ENCODE measurements at regions not wholly inside any gene's neighbourhood (a gene's known extent, or its start where the extent isn't known, plus 50 kb on each side); places are given as distances from the start of the nearest gene placed in this dataset.

DNA sequence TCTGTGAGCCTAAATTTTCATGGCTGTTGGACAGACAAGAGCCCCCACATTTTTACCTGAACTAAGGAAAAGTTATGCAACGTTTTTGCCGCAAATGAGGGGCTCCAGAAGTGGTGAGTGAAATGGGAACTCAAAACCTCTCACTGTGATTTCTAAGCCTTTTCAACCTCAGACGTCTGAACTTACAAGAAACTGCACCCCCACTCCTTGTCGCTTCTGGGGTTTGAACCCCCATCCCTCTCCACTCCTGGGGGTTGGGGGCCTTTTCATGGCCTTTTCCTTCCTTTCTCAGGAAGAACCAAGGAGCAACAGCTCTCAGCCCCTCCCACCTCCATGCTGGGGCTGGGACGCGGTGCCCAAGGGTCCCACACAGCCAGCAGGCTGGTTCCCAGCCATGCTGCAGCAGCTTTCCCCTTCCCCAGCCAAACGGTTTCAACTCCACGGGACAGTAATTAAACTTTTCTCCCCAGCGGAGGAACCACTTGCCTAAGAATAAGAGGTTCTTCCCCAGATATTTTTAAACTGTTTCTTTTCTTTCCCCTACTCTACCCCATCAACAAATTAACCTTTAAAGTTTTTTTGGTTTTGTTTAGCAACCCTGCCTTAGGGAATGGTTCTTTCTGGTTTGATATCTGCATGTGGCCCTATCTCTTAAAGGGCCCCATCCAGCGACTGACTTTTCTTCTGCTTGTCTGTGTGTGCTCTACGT is 387.6 kb upstream of the CBLB start:
- DNase-seq (ENCODE audit: low read depth in 1 of 2, low spot score in 1 of 2), result no peak

GRCh38 chr3:106257172-106257571 is 388.4 kb upstream of the CBLB start:
- DNase-seq (ENCODE audit: low read depth in 1 of 2, low spot score in 1 of 2), result no peak

DNA sequence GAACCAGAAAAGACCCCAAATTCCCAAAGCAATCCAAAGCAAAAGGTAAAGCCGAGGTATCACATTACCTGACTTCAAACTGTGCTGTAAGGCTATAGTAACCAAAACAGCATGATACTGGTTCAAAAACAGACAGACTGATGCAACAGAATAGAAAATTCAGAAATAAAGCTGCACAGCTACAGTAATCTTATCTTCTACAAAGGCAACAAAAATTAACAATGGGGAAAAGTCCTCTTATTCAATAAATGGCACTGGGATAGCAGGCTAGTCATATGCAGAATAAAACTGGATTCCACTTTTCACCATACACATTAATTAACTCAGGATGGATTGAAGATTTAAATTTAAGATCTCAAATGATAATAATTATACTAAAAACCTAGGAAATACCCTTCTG is 392.6 kb upstream of the CBLB start:
- DNase-seq (ENCODE audit: low read depth in 1 of 2, low spot score in 1 of 2), result no peak

GRCh38 chr3:106261915-106262683 is 393.3 kb upstream of the CBLB start:
- no peak for DNase-seq (ENCODE audit: low read depth in 1 of 2, low spot score in 1 of 2)

GRCh38 chr3:106263011-106263410 is 394.2 kb upstream of the CBLB start:
- DNase-seq (ENCODE audit: low read depth in 1 of 2, low spot score in 1 of 2), result no peak

DNA sequence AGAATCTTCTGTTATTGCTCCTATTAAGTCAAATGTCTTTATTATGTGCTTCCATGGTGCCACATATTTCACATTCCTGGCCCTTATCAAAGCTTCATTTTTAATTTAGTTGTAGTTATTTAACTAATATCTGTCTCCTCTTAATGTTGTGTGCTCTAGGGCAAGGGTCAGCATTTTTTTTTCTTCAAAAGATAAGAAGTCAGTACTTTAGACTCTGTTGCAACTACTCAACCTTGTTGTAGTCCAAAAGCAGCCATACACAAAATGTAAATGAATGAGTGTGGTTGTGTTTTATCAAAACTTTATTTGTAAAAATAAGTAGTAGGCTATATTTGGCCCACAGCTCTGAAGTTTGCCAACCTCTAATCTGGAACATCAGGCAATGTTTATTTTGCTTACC is 394.7 kb upstream of the CBLB start:
- no peak for DNase-seq (ENCODE audit: low read depth in 1 of 2, low spot score in 1 of 2)

DNA sequence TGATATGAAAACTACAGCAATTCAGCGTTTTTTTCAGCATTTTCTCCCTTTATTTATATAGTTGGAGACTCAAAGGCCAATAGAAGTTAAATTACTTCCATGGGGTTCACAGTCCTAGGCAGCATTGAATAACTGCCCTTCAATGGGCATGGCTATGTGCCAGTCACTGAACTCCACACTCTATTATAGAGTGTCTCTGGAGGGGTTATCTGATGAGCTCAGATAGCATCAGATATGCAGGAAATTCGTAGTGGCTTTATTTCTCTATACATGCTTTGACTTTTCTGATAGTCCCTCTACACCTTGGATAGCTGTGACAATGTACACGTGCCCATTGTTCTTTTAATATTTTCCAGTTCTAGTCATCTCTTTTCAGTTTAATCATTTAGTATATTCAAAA is 396.9 kb upstream of the CBLB start:
- DNase-seq (ENCODE audit: low read depth in 1 of 2, low spot score in 1 of 2), result no peak

- no peak for DNase-seq (ENCODE audit: low read depth in 1 of 2, low spot score in 1 of 2)
These were observed 399.9 kb upstream of the CBLB start for GRCh38 chr3:106268696-106269095.

DNA sequence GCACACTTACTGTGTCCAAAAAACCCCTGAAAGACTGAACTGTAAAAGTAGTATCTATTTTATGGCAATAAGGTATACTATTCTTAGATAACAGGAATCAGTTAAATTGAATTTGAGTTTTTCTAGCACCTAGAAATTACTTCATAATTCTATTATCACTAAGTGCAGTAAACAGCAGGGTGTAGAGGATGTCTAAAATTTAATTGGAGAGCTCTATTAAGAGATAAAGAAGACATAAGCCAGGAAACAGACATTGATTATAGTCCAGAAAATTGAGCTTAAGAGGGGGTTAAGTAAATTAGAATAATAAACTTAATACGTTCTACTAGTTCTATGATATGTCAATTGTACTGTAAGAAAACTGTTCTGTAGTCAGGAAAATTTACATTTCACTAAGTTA is 403.5 kb upstream of the CBLB start:
- no peak for DNase-seq (ENCODE audit: low read depth in 1 of 2, low spot score in 1 of 2)

DNA sequence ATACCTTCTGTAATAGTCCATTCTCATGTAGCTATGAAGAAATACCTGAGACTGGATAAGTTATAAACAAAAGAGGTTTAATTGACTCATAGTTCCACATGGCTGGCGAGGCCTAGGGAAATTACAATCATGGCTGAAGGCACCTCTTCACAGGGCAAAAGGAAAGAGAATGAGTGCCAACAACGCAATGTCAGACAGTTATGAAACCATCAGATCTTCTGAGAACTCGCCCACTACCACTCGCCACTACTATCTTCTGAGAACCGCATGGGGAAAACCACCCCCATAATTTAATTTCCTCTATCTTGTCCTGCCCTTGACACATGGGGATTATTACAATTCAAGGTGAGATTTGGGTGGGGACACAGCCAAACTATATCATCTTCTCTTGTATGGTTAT is 406.8 kb upstream of the CBLB start:
- no peak for DNase-seq (ENCODE audit: low read depth in 1 of 2, low spot score in 1 of 2)

GRCh38 chr3:106276151-106276550 is 407.3 kb upstream of the CBLB start:
- no peak for DNase-seq (ENCODE audit: low read depth in 1 of 2, low spot score in 1 of 2)

- DNase-seq (ENCODE audit: low read depth in 1 of 2, low spot score in 1 of 2), result no peak
These were observed 408.2 kb upstream of the CBLB start for GRCh38 chr3:106276755-106277612.

GRCh38 chr3:106277731-106278130 is 408.9 kb upstream of the CBLB start:
- DNase-seq (ENCODE audit: low read depth in 1 of 2, low spot score in 1 of 2), result no peak

GRCh38 chr3:106281221-106281620 is 412.4 kb upstream of the CBLB start:
- no peak for DNase-seq (ENCODE audit: low read depth in 1 of 2, low spot score in 1 of 2)

DNA sequence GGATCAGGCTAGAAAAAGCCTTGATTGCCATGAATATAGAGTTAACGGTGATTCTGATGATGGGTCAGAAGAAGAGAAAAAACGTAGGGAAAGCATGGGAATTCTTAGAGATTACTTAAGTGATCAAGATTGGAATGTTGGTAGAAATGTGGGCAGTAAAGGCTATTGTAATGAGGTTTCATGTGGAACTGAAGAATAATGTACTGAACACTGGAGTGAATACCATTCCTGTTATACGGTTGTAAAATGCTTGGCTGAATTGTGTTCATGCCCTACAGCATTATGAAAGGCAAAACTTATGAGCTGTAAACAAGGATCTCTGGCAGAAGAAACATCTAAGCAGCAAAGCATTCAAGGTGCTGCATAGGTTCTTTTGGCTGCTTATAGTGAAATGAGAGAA is 414.1 kb upstream of the CBLB start:
- no peak for DNase-seq (ENCODE audit: low read depth in 1 of 2, low spot score in 1 of 2)

- no peak for DNase-seq (ENCODE audit: low read depth in 1 of 2, low spot score in 1 of 2)
These were observed 420.0 kb upstream of the CBLB start for GRCh38 chr3:106288781-106289180.

- no peak for DNase-seq (ENCODE audit: low read depth in 1 of 2, low spot score in 1 of 2)
These were observed 421.6 kb upstream of the CBLB start for GRCh38 chr3:106290304-106290997.

GRCh38 chr3:106293161-106293560 is 424.3 kb upstream of the CBLB start:
- DNase-seq (ENCODE audit: low read depth in 1 of 2, low spot score in 1 of 2), result no peak

- no peak for DNase-seq (ENCODE audit: low read depth in 1 of 2, low spot score in 1 of 2)
These were observed 425.3 kb upstream of the CBLB start for GRCh38 chr3:106294121-106294520.

DNA sequence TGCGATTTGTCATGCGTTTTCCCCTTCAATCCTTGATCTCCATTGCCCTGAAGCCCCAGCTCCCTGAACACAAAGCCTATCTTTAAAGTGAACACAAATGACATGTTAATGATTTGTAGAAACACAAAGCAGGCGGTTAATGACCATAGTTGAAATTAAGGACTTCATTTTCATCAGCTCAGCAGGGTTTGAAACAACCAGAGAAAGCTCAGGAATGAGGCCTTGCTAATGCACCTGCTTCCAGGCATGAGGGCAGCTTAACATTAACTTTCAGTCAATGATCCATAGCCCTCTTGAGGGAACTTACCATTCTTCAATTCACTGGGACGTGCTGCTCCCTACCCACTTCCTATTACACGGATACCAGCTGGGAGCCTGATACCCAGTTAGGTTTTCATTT is 427.2 kb upstream of the CBLB start:
- no peak for DNase-seq (ENCODE audit: low read depth in 1 of 2, low spot score in 1 of 2)
